GM19467 (cell line): ENCODE measurements at regions not wholly inside any gene's neighbourhood (a gene's known extent, or its start where the extent isn't known, plus 50 kb on each side); places are given as distances from the start of the nearest gene placed in this dataset.

ENCODE experiments used
- ATAC-seq: cut with Tn5 transposase; IDR thresholded peaks from one replicate; pipeline ENCODE4 v1.9.1; 2021; ENCODE audit warnings: mild to moderate bottlenecking, moderate library complexity; ENCODE audit not compliant: unreplicated experiment

GRCh38 chr10:55274367-55274766, 473.3 kb upstream of the PCDH15 start:
- no peak for ATAC-seq

- no peak for ATAC-seq
Measured at GRCh38 chr10:55273946-55274345, 472.9 kb upstream of the PCDH15 start.

DNA sequence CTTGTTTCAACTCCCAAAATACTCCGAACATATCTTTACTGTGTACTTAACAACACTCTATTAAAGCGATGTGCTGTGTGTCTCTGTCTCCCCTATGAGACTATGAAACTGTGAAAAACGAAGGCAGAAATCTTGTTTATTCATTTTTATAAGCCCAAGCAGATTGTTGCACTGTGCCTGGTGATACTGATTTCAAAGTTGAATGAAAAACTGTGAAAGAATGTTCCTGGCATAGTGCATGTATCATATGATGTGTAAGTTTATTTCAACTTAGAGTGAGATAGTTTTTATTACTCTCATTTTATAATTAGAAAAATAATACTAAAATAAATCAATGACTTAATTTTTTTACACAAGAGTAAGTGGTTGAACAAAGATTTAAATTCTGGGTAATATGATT, 471.9 kb upstream of the PCDH15 start:
- ATAC-seq = no peak

- no peak for ATAC-seq
Measured at GRCh38 chr10:55266797-55267196, 465.8 kb upstream of the PCDH15 start.

DNA sequence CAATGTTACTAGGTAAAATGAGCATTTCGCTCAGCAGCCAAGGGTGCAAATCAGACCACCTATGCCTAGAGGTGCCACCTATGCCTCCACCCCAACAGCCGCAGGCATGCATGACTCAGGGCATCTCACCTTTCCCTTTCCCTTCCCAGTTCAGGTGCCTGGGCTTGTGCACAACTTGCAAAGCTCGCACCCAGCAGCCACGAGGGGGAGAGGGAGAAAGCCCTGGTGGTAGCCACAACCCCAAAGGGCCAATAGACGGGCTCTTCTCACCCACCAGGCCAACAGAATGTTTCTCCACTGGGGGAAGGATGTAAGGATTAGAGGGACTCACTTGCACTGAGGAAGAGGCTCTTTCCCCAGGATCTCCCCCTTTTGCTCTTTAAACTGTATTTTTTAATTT, 462.3 kb upstream of the PCDH15 start:
- ATAC-seq = no peak

DNA sequence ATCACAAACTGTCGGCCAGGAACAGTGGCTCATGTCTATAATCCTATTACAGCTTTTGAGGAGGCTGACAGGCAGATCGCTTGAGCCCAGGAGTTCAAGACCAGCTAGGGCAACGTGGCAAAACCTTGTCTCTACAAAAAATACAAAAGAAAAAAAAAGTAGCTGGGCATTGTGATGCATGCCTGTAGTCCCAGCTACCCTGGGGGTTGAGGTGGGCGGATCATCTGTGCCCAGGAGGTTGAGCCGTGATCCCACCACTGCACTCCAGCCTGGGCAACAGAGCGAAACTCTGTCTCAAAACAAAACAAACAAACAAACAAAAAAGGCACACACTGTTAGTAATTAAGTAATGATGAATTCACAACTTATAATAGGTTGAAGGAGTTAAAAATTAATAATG, 441.5 kb upstream of the PCDH15 start:
- no peak for ATAC-seq

GRCh38 chr10:55237462-55237861, 436.4 kb upstream of the PCDH15 start:
- no peak for ATAC-seq

GRCh38 chr10:55233505-55233904, 432.5 kb upstream of the PCDH15 start:
- peak; percentile 98 for ATAC-seq

DNA sequence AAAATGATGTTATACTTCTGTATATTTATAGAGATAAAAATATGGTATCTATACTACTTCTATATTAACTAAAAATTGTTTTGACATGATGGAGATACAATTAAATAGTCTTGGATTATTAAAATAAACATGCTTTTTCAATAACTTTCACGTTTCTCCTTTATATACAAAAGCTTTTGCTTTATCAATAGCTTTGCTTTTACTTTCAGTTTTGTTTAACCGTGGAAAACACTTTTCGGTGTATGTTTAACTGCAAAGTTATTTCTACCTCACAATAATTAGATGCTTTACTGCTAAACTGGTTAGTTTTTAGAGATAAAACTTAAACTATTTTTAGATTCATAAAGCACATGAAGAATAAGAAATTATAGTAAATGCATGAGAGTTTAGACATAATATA, 432.1 kb upstream of the PCDH15 start:
- ATAC-seq = peak; percentile 44

GRCh38 chr10:55232553-55232952, 431.5 kb upstream of the PCDH15 start:
- no peak for ATAC-seq

GRCh38 chr10:55227967-55228366, 426.9 kb upstream of the PCDH15 start:
- no peak for ATAC-seq

- ATAC-seq = no peak
Measured at GRCh38 chr10:55224007-55224781, 423.2 kb upstream of the PCDH15 start.

- no peak for ATAC-seq
Measured at GRCh38 chr10:55223352-55223751, 422.3 kb upstream of the PCDH15 start.

DNA sequence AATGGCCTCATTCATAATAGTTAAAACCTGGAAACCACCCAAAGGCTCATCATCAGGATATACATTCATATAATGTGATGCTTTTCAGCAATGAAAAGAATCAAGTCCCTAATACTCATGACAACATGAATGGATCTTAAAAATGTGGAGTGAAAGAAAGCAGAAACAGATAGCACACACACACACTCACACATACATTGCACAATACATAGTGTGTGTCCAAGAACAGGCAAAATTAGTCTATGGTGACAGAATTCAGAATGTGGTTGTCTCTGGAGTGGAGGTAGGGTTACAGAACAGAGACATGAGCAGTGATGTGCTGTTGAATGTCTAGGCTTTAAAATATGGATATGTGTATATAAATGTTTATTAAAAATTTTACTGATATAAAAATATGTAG, 419.9 kb upstream of the PCDH15 start:
- ATAC-seq = no peak

DNA sequence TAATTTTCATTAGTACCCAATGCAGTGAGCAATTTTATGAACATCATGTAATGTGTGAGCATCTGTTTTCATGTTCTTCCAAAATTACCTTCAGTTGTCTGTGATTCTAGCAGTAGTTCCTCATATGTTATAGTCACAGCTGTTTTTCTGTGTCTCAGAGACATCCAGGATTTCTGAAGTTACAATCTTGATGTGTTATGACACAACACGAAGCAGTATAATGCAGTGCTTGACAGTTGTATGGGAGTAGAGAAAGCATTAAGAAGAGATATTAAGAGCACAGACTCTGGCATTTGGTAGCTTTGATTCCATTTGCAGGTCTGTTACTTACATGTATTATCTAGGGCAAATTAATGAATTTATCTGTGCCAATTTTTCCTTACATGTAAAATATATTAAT, 414.7 kb upstream of the PCDH15 start:
- ATAC-seq = no peak

- no peak for ATAC-seq
Measured at GRCh38 chr10:55214608-55215007, 413.6 kb upstream of the PCDH15 start.

GRCh38 chr10:55212051-55212450, 411.0 kb upstream of the PCDH15 start:
- ATAC-seq = no peak

- ATAC-seq = no peak
Measured at GRCh38 chr10:55203874-55204273, 402.8 kb upstream of the PCDH15 start.

DNA sequence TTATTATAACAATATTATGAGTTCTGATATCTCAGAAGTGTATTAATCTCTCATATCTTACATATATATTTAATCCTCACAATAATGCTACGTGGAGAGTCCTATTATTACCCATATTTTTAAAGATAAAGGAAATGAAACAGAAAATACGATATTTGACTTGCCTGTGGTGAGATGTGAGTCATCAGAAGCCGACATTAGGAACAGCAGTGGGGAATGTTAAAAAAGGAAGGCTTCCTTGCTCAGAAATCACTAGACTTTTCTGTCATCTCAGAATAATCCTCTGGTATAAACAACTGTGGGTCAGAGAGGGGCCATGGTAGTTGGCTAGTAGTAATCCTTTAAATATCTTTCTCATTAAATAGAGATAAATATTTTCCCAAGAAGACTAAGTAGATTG, 402.3 kb upstream of the PCDH15 start:
- ATAC-seq = no peak

DNA sequence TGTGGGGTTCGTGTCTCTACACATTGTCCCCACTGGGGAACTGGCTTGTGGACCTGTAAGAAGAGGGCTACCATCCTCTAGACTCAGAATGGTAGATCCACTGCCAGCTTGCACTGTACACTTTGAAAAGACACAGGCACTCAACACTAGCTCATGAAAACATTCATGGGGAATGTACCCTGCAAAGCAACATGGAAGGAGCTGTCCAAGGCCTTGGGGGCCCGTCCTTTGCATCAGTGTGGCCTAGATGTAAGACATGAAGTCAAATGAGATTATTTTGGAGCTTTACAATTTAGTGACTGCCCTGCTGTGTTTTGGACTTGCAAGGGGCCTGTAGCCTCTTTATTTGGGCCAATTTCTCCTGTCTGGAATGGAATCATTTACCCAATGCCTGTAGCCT, 399.0 kb upstream of the PCDH15 start:
- no peak for ATAC-seq

DNA sequence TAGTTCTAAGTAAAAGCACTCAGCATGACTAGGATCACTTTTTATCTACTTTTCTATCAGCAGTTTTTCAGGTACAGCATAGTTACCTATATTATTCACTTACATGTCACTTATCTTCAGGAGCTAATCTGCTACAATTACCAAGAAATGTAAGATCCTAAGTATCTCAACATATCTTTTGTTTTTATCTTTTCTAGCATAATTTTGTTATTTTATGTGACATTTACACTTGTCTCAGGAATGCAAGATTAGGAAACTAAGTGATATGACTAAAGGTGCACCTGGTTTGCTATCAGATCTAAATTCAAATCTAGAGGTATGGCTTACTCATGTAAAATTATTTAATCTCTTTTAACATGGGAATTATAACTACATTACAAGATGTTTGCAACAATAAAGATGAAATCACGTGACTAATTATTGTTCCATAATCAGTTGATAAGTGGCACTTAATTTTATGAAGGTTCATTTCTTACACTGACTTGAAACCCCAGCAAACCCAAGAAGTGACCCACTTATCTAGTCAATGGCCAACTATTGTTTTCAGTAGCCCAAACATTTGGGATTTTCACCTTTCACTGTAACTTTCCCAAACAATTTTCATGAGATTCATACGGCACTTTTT, 390.3 kb upstream of the PCDH15 start:
- ATAC-seq = no peak

- ATAC-seq = no peak
Measured at GRCh38 chr10:55183993-55184392, 383.0 kb upstream of the PCDH15 start.

DNA sequence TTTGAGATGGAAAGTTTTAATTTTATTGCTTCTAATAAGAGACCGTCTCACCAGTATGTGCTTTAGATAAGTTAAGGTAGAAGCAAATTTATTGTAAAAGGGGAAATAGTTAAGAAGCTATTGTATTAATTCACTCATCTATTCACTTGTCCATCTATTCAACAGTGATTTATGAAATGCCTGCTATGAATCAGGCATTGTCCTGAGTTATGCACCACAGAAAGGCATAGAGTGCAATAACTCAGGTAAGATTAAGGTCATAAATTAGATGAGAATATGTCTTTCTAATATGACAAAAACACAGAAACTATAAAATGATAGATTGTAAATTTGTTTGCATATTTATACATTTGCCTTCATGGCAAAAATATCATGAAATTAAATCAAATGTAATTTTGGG, 379.3 kb upstream of the PCDH15 start:
- ATAC-seq = no peak
